ENCODE measurements at regions not wholly inside any gene's neighbourhood (a gene's known extent, or its start where the extent isn't known, plus 50 kb on each side); places are given as distances from the start of the nearest gene placed in this dataset.

GRCh38 chr5:158644301-158644700 is 455.4 kb downstream of the EBF1 start:
- DNase-seq = no peak

- no peak for DNase-seq
Observed at GRCh38 chr5:158643840-158644239, 455.9 kb downstream of the EBF1 start.

GRCh38 chr5:158642879-158643278 is 456.8 kb downstream of the EBF1 start:
- DNase-seq = no peak

- DNase-seq = no peak
Observed at GRCh38 chr5:158641016-158641415, 458.7 kb downstream of the EBF1 start.

GRCh38 chr5:158640593-158640980 is 459.1 kb downstream of the EBF1 start:
- no peak for DNase-seq

- no peak for DNase-seq
Observed at GRCh38 chr5:158639881-158640592, 459.7 kb downstream of the EBF1 start.

GRCh38 chr5:158638396-158638795 is 461.3 kb downstream of the EBF1 start:
- DNase-seq = no peak

GRCh38 chr5:158637039-158637438 is 462.7 kb downstream of the EBF1 start:
- no peak for DNase-seq

GRCh38 chr5:158635565-158635964 is 464.2 kb downstream of the EBF1 start:
- DNase-seq = no peak

GRCh38 chr5:158634714-158635113 is 465.0 kb downstream of the EBF1 start:
- DNase-seq = no peak

GRCh38 chr5:158629591-158630312 is 470.0 kb downstream of the EBF1 start:
- DNase-seq = no peak

- no peak for DNase-seq
Observed at GRCh38 chr5:158626718-158627117, 473.0 kb downstream of the EBF1 start.

GRCh38 chr5:158623971-158624370 is 475.7 kb downstream of the EBF1 start:
- DNase-seq = no peak

- no peak for DNase-seq
Observed at GRCh38 chr5:158621391-158621790, 478.3 kb downstream of the EBF1 start.

- DNase-seq = no peak
Observed at GRCh38 chr5:158619083-158619788, 480.5 kb downstream of the EBF1 start.

GRCh38 chr5:158618256-158618655 is 481.5 kb downstream of the EBF1 start:
- no peak for DNase-seq

- DNase-seq = no peak
Observed at GRCh38 chr5:158616707-158617106, 483.0 kb downstream of the EBF1 start.

GRCh38 chr5:158614951-158615350 is 484.8 kb downstream of the EBF1 start:
- DNase-seq = no peak

GRCh38 chr5:158611581-158611980 is 488.1 kb downstream of the EBF1 start:
- DNase-seq = no peak

- DNase-seq = no peak
Observed at GRCh38 chr5:158610051-158610415, 489.7 kb downstream of the EBF1 start.

GRCh38 chr5:158609333-158610050 is 490.2 kb downstream of the EBF1 start:
- DNase-seq = no peak

- DNase-seq = no peak
Observed at GRCh38 chr5:158607088-158607487, 492.6 kb downstream of the EBF1 start.

GRCh38 chr5:158606233-158606632 is 493.5 kb downstream of the EBF1 start:
- DNase-seq = no peak

Data from activated CD4-positive, alpha-beta T cell treated with anti-CD3 and anti-CD28 coated beads, Interleukin-2, amount 50 U/mL, for 16 hours (primary cell).